Inflammatory macrophage (primary cell): ENCODE measurements at regions not wholly inside any gene's neighbourhood (a gene's known extent, or its start where the extent isn't known, plus 50 kb on each side); places are given as distances from the start of the nearest gene placed in this dataset.
"Not testable (repeated sequence)": the region's sequence is repeated elsewhere in the genome, so short reads cannot be mapped to it uniquely, and the experiment has no call there.

Source experiments
- DNase-seq, 2 donors: peaks; one replicate each; pipeline ENCODE4 v3.0.0-alpha.2; 2020 to 2022

- DNase-seq, result no peak
Observed at GRCh38 chr6:80537118-80537972, 430.9 kb downstream of the BCKDHB start.

- DNase-seq, result no peak
Observed at GRCh38 chr6:80535914-80536565, 429.6 kb downstream of the BCKDHB start.

- no peak for DNase-seq
Observed at GRCh38 chr6:80531681-80532619, 425.5 kb downstream of the BCKDHB start.

GRCh38 chr6:80530103-80530502 is 423.6 kb downstream of the BCKDHB start:
- no peak for DNase-seq

- DNase-seq, result no peak
Observed at GRCh38 chr6:80528115-80528514, 421.6 kb downstream of the BCKDHB start.

GRCh38 chr6:80527552-80528052 is 421.1 kb downstream of the BCKDHB start:
- DNase-seq, result no peak

GRCh38 chr6:80523531-80523997 is 417.1 kb downstream of the BCKDHB start:
- DNase-seq, result no peak

GRCh38 chr6:80523010-80523409 is 416.5 kb downstream of the BCKDHB start:
- DNase-seq, result no peak

- no peak for DNase-seq
Observed at GRCh38 chr6:80522576-80522975, 416.1 kb downstream of the BCKDHB start.

- DNase-seq, result no peak
Observed at GRCh38 chr6:80519811-80520594, 413.5 kb downstream of the BCKDHB start.

- no peak for DNase-seq
Observed at GRCh38 chr6:80517525-80517924, 411.1 kb downstream of the BCKDHB start.

GRCh38 chr6:80510521-80510920 is 404.1 kb downstream of the BCKDHB start:
- DNase-seq, result not testable (repeated sequence)

GRCh38 chr6:80508885-80509630 is 402.6 kb downstream of the BCKDHB start:
- DNase-seq, result no peak

GRCh38 chr6:80504882-80505281 is 398.4 kb downstream of the BCKDHB start:
- DNase-seq, result no peak

- no peak for DNase-seq
Observed at GRCh38 chr6:80503660-80504059, 397.2 kb downstream of the BCKDHB start.

- no peak for DNase-seq
Observed at GRCh38 chr6:80502871-80503270, 396.4 kb downstream of the BCKDHB start.

- no peak for DNase-seq
Observed at GRCh38 chr6:80501636-80502035, 395.2 kb downstream of the BCKDHB start.

GRCh38 chr6:80497696-80498486 is 391.4 kb downstream of the BCKDHB start:
- not testable (repeated sequence) for DNase-seq

- no peak for DNase-seq
Observed at GRCh38 chr6:80489911-80490635, 383.6 kb downstream of the BCKDHB start.
